ENCODE measurements at regions not wholly inside any gene's neighbourhood (a gene's known extent, or its start where the extent isn't known, plus 50 kb on each side); places are given as distances from the start of the nearest gene placed in this dataset.

DNA sequence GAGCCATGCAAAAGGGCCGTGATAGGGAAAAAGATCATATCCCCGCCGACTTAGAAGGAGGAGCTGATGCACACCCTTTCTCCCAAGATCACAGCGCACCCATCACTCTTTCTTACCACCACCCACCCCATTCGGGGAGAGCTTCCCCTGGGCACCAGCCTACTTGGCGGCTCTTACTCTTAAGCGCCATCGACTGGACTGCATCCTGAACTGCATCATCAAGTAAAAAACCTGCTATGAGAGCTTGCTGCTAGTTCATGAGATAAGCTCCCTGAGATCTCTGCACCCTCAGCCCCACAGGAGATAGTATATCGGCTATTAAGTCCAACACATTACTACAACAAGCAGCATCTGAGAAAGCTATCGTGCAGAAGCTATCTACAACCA lies 125.1 kb downstream of the BARHL2 start:
- no peak for TF ChIP-seq EZH2 (IDR thresholded peaks at IDR 0.05; ENCODE audit: insufficient read depth, low read length)
- TF ChIP-seq, protein P1, sequence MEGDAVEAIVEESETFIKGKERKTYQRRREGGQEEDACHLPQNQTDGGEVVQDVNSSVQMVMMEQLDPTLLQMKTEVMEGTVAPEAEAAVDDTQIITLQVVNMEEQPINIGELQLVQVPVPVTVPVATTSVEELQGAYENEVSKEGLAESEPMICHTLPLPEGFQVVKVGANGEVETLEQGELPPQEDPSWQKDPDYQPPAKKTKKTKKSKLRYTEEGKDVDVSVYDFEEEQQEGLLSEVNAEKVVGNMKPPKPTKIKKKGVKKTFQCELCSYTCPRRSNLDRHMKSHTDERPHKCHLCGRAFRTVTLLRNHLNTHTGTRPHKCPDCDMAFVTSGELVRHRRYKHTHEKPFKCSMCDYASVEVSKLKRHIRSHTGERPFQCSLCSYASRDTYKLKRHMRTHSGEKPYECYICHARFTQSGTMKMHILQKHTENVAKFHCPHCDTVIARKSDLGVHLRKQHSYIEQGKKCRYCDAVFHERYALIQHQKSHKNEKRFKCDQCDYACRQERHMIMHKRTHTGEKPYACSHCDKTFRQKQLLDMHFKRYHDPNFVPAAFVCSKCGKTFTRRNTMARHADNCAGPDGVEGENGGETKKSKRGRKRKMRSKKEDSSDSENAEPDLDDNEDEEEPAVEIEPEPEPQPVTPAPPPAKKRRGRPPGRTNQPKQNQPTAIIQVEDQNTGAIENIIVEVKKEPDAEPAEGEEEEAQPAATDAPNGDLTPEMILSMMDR (IDR thresholded peaks at IDR 0.05; ENCODE audit: insufficient read depth, low read depth, low read length), result no peak
